ENCODE measurements at regions not wholly inside any gene's neighbourhood (a gene's known extent, or its start where the extent isn't known, plus 50 kb on each side); places are given as distances from the start of the nearest gene placed in this dataset.

DNA sequence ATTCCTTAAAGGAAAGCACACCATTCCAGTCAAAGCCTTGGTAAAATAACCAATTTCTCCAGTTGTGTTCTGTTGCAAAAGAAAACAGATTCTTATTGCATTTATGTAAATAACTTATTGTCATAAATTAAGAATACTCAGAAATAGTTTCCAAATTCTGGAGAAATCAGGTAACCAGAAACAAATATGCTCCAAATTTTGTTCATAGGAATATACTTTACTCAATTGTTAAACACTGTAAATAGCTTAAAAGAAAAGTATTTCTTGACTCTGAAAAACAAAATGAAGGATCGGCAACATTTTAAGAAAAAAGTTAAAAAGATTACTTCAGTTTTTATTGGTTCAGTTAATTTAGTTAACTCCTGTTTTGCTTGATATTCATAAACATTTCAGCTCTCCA, 67.1 kb upstream of the PIK3CG start (continued):
- TF ChIP-seq, protein P1, sequence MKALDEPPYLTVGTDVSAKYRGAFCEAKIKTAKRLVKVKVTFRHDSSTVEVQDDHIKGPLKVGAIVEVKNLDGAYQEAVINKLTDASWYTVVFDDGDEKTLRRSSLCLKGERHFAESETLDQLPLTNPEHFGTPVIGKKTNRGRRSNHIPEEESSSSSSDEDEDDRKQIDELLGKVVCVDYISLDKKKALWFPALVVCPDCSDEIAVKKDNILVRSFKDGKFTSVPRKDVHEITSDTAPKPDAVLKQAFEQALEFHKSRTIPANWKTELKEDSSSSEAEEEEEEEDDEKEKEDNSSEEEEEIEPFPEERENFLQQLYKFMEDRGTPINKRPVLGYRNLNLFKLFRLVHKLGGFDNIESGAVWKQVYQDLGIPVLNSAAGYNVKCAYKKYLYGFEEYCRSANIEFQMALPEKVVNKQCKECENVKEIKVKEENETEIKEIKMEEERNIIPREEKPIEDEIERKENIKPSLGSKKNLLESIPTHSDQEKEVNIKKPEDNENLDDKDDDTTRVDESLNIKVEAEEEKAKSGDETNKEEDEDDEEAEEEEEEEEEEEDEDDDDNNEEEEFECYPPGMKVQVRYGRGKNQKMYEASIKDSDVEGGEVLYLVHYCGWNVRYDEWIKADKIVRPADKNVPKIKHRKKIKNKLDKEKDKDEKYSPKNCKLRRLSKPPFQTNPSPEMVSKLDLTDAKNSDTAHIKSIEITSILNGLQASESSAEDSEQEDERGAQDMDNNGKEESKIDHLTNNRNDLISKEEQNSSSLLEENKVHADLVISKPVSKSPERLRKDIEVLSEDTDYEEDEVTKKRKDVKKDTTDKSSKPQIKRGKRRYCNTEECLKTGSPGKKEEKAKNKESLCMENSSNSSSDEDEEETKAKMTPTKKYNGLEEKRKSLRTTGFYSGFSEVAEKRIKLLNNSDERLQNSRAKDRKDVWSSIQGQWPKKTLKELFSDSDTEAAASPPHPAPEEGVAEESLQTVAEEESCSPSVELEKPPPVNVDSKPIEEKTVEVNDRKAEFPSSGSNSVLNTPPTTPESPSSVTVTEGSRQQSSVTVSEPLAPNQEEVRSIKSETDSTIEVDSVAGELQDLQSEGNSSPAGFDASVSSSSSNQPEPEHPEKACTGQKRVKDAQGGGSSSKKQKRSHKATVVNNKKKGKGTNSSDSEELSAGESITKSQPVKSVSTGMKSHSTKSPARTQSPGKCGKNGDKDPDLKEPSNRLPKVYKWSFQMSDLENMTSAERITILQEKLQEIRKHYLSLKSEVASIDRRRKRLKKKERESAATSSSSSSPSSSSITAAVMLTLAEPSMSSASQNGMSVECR (CRISPR knock-in tag; IDR thresholded peaks at IDR 0.05; ENCODE audit: borderline replicate concordance) = no peak
- no peak for TF ChIP-seq GTF2I (CRISPR knock-in tag; conservative IDR thresholded peaks at IDR 0.05)
- TF ChIP-seq, protein P2, sequence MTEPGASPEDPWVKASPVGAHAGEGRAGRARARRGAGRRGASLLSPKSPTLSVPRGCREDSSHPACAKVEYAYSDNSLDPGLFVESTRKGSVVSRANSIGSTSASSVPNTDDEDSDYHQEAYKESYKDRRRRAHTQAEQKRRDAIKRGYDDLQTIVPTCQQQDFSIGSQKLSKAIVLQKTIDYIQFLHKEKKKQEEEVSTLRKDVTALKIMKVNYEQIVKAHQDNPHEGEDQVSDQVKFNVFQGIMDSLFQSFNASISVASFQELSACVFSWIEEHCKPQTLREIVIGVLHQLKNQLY (CRISPR knock-in tag; IDR thresholded peaks at IDR 0.05) = no peak
- no peak for TF ChIP-seq IRF2 (CRISPR knock-in tag; IDR thresholded peaks at IDR 0.05; ENCODE audit: borderline replicate concordance, low read depth)
- no peak for TF ChIP-seq E2F1 (CRISPR knock-in tag; IDR thresholded peaks at IDR 0.05)
- no peak for TF ChIP-seq ZNF416 (CRISPR knock-in tag; IDR thresholded peaks at IDR 0.05)

GRCh38 chr7:106802589-106802988, 62.5 kb upstream of the PIK3CG start:
- ATAC-seq (no peak), DNase-seq (ENCODE audit: low spot score) (no peak)
- ChIA-PET POLR2A (no interaction called here), CTCF (no interaction called here)
- H3K27ac Mint-ChIP-seq = no peak overlapping the region
- H3K4me1 Mint-ChIP-seq = peaks cover 20% of the 10 kb centered on the region
- H3K9me3 Mint-ChIP-seq = peaks cover 59% of the 10 kb centered on the region
- no peak overlapping the region for H3K4me3 Mint-ChIP-seq
- peaks cover 23% of the 10 kb centered on the region for H3K36me3 Mint-ChIP-seq
- H3K27me3 Mint-ChIP-seq (ENCODE audit: low read depth) = peaks cover 9% of the 10 kb centered on the region
- TF ChIP-seq HMGXB4 (CRISPR knock-in tag; IDR thresholded peaks at IDR 0.05) (no peak), MAX (CRISPR knock-in tag; IDR thresholded peaks at IDR 0.05) (no peak), NFATC4 (CRISPR knock-in tag; IDR thresholded peaks at IDR 0.05) (no peak), NFYB (CRISPR knock-in tag; conservative IDR thresholded peaks at IDR 0.05; ENCODE audit: low read depth) (no peak), SP1 (CRISPR knock-in tag; conservative IDR thresholded peaks at IDR 0.05) (no peak), ELF4 (CRISPR knock-in tag; IDR thresholded peaks at IDR 0.05; ENCODE audit: low read depth) (no peak), MXD4 (CRISPR knock-in tag; IDR thresholded peaks at IDR 0.05; ENCODE audit: borderline replicate concordance) (no peak)
- TF ChIP-seq, protein P1 (CRISPR knock-in tag; IDR thresholded peaks at IDR 0.05; ENCODE audit: borderline replicate concordance) = no peak
- TF ChIP-seq, protein P3, sequence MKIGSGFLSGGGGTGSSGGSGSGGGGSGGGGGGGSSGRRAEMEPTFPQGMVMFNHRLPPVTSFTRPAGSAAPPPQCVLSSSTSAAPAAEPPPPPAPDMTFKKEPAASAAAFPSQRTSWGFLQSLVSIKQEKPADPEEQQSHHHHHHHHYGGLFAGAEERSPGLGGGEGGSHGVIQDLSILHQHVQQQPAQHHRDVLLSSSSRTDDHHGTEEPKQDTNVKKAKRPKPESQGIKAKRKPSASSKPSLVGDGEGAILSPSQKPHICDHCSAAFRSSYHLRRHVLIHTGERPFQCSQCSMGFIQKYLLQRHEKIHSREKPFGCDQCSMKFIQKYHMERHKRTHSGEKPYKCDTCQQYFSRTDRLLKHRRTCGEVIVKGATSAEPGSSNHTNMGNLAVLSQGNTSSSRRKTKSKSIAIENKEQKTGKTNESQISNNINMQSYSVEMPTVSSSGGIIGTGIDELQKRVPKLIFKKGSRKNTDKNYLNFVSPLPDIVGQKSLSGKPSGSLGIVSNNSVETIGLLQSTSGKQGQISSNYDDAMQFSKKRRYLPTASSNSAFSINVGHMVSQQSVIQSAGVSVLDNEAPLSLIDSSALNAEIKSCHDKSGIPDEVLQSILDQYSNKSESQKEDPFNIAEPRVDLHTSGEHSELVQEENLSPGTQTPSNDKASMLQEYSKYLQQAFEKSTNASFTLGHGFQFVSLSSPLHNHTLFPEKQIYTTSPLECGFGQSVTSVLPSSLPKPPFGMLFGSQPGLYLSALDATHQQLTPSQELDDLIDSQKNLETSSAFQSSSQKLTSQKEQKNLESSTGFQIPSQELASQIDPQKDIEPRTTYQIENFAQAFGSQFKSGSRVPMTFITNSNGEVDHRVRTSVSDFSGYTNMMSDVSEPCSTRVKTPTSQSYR (CRISPR knock-in tag; IDR thresholded peaks at IDR 0.05) = no peak
